ENCODE measurements at regions not wholly inside any gene's neighbourhood (a gene's known extent, or its start where the extent isn't known, plus 50 kb on each side); places are given as distances from the start of the nearest gene placed in this dataset.
"Not testable (repeated sequence)": the region's sequence is repeated elsewhere in the genome, so short reads cannot be mapped to it uniquely, and the experiment has no call there.

- no peak for DNase-seq
Observed at GRCh38 chr7:41463770-41464470, 239.0 kb downstream of the INHBA start.

DNA sequence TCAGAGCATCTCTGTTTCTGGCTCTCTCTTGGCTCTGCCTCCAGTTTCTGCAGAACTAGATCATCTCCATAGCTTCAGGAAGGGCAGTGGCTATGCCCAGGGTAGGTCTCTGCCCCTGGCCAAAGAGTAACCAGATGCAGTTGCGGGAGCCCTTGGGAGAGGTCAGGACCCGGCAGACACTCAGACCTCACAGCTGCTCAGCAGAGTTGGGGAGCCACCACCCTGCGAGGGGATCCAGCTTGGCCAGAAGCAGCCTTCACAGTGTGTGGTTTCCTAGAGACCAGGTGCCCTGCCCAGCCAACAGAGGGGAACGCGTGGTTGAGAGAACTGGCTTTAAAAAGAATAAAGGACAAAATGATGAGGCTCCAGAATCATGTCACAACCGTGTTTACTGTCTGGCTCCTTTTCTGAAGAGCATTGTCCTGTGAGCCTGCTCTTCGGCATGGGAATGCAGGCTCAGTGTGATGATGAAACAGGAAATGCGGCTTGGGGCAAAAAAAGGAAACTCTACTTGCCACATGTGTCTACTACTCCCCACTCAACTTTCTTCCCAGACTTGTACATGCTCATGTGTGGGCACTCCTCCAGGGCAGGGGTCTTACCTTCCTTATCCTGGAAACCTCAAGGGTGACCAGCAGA is 243.1 kb downstream of the INHBA start:
- DNase-seq = no peak

DNA sequence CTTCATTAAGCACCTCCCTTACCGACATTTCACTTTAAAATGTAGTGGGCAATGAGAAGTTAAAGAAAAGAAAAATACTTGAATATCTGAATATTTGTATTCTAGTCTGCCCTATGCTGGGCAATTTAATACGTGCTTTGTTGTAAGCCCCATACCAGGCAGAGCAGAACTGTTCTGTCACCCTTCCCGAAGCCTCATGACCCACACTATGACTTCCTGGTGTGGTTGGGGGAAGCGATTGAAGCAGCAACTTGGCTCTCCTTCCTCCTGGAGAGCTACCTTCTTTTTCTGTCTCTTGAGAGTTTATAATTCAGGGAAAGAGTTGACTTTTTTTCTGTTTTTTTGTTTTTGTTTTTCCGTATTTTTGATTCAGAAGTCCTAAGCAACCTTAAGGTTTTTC is 243.7 kb downstream of the INHBA start:
- no peak for DNase-seq

GRCh38 chr7:41457832-41458437 is 245.0 kb downstream of the INHBA start:
- no peak for DNase-seq

DNA sequence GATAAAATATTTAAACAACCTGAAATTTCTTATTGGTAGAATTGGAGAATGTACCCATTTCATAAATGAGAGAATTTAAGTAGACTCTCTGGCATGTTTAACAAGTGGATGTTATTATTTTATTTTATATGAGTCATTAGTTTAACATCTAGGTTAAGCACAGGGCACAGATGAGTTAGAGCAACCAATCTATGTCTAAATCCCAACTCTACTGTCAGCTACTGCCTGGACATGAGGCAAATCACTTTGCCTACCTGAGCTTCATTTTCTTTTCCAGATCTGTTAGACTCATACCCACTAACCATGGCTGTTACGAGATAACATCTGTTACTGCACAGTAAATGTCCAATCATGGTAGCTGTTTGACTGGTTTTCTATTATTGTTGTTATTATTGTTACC is 251.1 kb downstream of the INHBA start:
- no peak for DNase-seq

DNA sequence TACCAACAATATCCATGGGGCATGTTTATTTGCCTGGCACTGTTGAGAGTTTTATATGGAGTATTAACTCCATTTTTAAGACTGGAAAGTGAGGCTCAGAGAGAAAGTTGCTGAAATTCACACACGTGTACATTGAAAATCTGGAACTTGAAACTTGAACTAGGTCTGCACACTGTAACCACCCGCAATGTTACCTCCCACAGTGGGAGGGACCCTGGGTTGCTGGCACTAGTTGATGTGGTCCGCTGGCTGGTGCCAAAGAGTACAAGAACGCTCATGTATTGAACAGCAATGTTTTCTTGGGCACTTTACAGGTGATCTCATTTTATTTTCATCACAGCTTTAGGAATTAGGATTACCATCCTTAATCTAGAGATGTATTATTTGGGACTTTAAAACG is 253.2 kb downstream of the INHBA start:
- DNase-seq = no peak

- no peak for DNase-seq
Observed at GRCh38 chr7:41449286-41449685, 253.6 kb downstream of the INHBA start.

GRCh38 chr7:41448104-41448503 is 254.8 kb downstream of the INHBA start:
- DNase-seq = no peak

GRCh38 chr7:41447450-41448042 is 255.3 kb downstream of the INHBA start:
- DNase-seq = no peak

DNA sequence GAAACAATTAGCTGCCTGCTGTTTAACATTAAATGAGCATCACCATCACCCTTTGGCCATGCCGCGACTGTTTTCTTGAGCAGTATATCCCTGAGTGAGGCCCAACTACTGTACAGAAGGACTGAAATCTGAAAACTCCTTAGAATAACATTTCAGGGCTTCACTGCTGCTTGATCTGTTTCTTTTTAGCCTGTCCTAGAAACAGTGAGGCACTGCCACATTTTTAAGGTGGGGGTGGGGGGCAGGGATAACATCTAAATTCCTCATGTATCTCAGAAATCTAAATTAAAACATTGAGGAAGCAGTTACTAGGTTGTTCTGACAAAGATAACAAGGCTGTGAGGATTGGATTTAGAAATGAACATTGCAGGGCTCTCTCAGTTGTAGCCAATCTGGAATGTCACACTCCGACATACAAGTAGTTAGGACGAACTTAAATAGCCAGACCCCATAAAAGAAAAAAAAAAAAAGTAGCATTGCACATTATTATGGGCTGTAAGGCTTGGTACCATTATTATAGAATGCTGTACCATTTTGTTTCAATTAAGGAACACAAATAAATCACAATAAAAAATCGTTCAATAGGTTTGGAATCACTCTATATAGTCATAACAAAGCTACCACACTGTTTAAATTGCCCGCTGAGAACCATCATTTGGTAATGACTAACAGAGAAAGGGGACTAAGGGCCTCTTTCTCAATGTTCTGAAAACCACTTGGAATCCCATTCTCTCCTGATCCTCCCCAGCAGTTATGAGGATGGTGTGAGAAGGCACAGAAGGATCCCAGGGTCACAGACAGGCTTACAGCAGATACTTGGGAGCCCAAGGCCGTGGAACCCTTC is 256.1 kb downstream of the INHBA start:
- DNase-seq = no peak

GRCh38 chr7:41445946-41446345 is 256.9 kb downstream of the INHBA start:
- no peak for DNase-seq

DNA sequence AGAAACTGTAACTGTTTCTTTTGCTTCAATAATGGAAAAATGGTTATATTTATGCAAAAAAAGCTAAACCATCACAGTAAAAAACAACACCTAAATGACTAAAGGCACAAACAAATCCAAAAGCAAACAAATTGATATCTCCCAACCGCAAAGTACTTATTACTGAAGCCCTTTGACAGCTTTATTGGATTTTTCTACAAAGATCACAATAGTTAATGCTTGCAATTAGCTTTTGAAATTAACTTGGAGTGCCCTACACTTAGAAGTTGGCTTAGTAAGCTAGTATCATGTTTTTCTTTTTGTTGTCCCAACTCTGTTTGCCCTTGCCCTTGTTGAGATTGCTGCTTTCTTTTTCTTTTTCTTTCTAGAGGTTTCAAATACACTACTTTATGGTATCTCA is 257.5 kb downstream of the INHBA start:
- no peak for DNase-seq

DNA sequence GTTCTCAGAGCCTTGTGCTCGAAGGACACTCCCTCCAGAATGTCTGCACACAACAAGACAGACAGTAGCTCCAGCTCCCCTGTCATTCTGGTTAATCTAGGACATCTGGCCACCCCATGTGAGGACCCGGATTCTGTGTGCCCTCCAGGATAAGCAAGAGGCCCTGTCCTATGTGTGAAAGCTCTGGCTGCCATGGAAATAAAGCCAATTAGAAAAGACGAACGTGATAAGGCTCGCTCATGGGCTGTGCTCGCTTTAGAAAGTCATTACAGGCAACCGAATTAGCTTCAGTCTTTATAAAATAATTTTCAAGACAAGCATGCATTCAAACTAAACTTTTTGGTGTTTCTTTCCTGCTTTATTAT is 263.4 kb downstream of the INHBA start:
- DNase-seq = no peak

- DNase-seq = no peak
Observed at GRCh38 chr7:41438705-41439514, 264.0 kb downstream of the INHBA start.

DNA sequence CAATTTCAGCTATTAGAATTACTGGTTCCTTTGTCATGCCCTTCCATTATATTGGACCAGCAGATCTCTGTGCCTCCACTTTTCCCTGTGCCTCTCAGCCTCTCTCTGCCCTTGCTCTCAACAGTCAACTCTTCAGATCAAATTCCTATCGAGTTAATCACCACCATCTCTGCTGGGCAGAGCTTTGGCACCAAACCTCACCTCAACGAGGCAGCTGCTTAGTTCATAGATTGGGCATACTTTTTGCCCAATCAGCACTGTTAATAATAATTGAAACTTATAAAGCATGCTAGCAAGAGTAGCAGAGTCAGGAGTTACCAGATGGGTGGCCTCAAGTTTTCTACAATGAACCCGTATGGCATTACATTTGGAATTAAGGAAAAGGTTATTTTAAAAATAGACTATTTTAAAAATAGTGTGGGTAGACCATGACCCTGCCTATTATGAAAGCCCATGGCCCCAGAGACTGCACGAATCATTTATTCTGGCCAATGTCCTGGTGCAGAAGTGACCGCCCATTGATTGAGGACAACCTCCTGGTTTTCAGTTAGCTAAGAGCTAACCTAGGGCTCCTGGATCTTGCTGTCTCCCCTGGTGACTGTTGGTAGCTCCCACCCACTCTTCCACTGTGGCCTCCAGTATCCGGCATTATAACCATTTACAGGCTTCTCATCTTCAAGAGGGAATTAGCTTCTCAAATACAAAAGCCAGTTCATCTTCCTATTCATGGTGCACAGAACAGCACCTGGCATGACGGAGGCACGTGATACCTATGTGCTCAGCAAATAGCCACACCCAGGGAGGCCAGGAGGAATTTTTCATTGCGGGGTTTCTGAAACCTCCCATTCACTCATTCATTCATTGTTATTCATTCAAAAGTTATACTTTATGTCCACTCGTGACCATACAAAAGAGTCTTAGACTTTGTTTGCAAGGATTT is 265.4 kb downstream of the INHBA start:
- DNase-seq = no peak

- no peak for DNase-seq
Observed at GRCh38 chr7:41436139-41436538, 266.8 kb downstream of the INHBA start.

- DNase-seq = not testable (repeated sequence)
Observed at GRCh38 chr7:41435020-41435419, 267.9 kb downstream of the INHBA start.

- DNase-seq = no peak
Observed at GRCh38 chr7:41431671-41432070, 271.2 kb downstream of the INHBA start.

DNA sequence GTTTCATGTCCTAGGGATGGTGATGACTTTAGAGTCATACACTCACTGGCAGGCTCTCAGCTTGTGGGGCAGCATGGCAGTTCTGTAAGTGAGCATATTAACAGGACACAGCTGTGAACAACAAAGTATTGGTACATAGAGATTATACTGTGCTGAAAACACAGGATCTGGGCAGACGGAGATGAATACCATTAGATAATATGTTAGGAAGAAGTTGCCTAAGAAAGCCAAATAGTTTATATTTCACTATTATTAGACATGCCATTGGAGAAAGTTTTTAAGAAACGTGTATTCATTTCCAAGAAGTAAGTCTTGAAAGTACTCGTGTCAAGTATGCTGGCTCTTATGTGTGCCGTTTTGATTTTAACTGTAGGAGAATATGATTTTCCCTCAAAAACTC is 274.5 kb downstream of the INHBA start:
- DNase-seq = no peak

- DNase-seq = no peak
Observed at GRCh38 chr7:41425926-41426325, 277.0 kb downstream of the INHBA start.

DNA sequence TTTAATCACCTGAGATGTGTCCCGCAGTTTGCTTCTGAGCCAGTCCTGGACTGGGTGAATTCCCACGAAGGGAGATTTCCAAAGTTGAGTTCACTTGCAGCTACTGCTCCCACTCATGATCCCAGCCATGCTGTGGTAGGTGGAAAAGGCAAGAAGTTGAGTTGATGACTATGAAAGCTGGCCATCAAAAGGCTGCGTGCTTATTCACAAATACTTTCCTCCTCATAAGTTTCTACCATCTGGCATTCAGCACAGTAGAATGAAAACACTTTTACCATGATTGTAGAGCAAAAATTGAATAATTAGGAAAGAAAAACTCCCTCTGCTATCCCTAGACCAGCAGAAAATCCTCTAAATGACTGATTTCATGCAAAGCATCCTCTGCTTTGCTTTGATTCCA is 281.8 kb downstream of the INHBA start:
- no peak for DNase-seq

All from T-helper 1 cell (primary cell).